Endothelial cell of umbilical vein (primary cell): ENCODE measurements at regions not wholly inside any gene's neighbourhood (a gene's known extent, or its start where the extent isn't known, plus 50 kb on each side); places are given as distances from the start of the nearest gene placed in this dataset.

ENCODE experiments used
- EZH2 ChIP-seq: IDR thresholded peaks from 2 replicates; pipeline ENCODE4 v1.6.1; 2012; ENCODE audit warnings: borderline replicate concordance, low read depth, mild to moderate bottlenecking, moderate library complexity, low read length, inconsistent platforms; ENCODE audit not compliant: severe bottlenecking
- POLR2A ChIP-seq: IDR thresholded peaks from 2 replicates; pipeline ENCODE4 v1.6.1; 2012; ENCODE audit warnings: low read depth, mild to moderate bottlenecking, control low read depth, low read length
- POLR2AphosphoS5 ChIP-seq: IDR thresholded peaks from 2 replicates; pipeline ENCODE4 v1.6.1; 2012; ENCODE audit warnings: low read depth, mild to moderate bottlenecking, control low read depth, low read length, moderate library complexity; ENCODE audit not compliant: insufficient read depth
- TF ChIP-seq, protein P1 (sequence below), 2 donors: IDR thresholded peaks; 1 replicate in 1 of 2; 2 replicates in 1 of 2; pipeline ENCODE4 v1.5.1; 2011; ENCODE audit warnings: low read length in 2 of 2, mild to moderate bottlenecking in 2 of 2, moderate library complexity in 2 of 2, control low read depth in 1 of 2, inconsistent platforms in 1 of 2, low read depth in 1 of 2; ENCODE audit not compliant: insufficient read depth in 1 of 2; ENCODE audit errors: extremely low read depth in 1 of 2

DNA sequence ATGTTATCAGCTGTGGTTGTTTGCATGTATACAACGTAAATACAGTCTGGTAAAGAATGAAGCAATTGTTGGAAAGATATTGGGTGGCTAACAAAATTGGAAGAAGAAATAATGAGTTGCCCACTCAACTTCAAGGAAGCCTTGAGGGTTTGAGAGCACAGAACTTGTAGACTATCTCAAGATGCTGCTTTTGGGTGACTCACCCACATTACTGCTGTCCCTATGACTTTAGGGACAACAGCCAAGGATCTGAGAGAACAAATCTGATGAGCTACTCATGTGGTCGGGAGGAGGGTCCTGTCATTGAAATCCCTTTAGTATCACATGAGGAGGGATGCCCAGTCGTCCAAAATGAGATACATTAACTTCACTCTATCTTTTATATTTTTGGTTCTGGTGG is 261.8 kb downstream of the GAS1 start:
- TF ChIP-seq, protein P1, sequence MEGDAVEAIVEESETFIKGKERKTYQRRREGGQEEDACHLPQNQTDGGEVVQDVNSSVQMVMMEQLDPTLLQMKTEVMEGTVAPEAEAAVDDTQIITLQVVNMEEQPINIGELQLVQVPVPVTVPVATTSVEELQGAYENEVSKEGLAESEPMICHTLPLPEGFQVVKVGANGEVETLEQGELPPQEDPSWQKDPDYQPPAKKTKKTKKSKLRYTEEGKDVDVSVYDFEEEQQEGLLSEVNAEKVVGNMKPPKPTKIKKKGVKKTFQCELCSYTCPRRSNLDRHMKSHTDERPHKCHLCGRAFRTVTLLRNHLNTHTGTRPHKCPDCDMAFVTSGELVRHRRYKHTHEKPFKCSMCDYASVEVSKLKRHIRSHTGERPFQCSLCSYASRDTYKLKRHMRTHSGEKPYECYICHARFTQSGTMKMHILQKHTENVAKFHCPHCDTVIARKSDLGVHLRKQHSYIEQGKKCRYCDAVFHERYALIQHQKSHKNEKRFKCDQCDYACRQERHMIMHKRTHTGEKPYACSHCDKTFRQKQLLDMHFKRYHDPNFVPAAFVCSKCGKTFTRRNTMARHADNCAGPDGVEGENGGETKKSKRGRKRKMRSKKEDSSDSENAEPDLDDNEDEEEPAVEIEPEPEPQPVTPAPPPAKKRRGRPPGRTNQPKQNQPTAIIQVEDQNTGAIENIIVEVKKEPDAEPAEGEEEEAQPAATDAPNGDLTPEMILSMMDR (IDR thresholded peaks at IDR 0.05; ENCODE audit: extremely low read depth in 1 of 2, insufficient read depth in 1 of 2, low read depth in 1 of 2, low read length in 2 of 2): no peak
- TF ChIP-seq POLR2A (no peak), EZH2 (no peak), POLR2AphosphoS5 (no peak)
